Fibroblast of lung (primary cell): ENCODE measurements at regions not wholly inside any gene's neighbourhood (a gene's known extent, or its start where the extent isn't known, plus 50 kb on each side); places are given as distances from the start of the nearest gene placed in this dataset.

Source experiments
- DNase-seq, 2 donors: peaks; one replicate each; pipeline versions ENCODE4 v3.0.0 to v3.0.0-alpha.2; 2010; ENCODE audit warnings: low read depth in 2 of 2
- H2AFZ ChIP-seq: 2 replicates; pipeline ENCODE4 v1.5.1; 2012; ENCODE audit warnings: low read length, control low read depth, inconsistent platforms
- H3K27ac ChIP-seq: 2 replicates; pipeline ENCODE4 v1.5.1; 2011; ENCODE audit warnings: low read length, control low read depth; ENCODE audit not compliant: insufficient read depth
- H3K27me3 ChIP-seq: 2 replicates; pipeline ENCODE4 v1.5.1; 2011; ENCODE audit warnings: mild to moderate bottlenecking, low read length; ENCODE audit not compliant: control insufficient read depth, insufficient read depth
- H3K36me3 ChIP-seq: 2 replicates; pipeline ENCODE4 v1.5.1; 2011; ENCODE audit warnings: low read length; ENCODE audit not compliant: control insufficient read depth, insufficient read depth
- H3K4me1 ChIP-seq: 2 replicates; pipeline ENCODE4 v1.5.1; 2011; ENCODE audit warnings: low read length; ENCODE audit not compliant: control insufficient read depth, insufficient read depth; ENCODE audit errors: extremely low read depth
- H3K4me2 ChIP-seq: 2 replicates; pipeline ENCODE4 v1.5.1; 2011; ENCODE audit warnings: low read length, control low read depth; ENCODE audit not compliant: insufficient read depth; ENCODE audit errors: extremely low read depth
- H3K4me3 ChIP-seq, 4 experiments: fragments of 200-600 bp in 1 of 4; sonication (generic) in 1 of 4; replicated peaks in 1 of 4; 2 replicates each; pipeline ENCODE4 v1.5.1; 2011 to 2016; ENCODE audit warnings: low read length in 4 of 4, low read depth in 3 of 4, mild to moderate bottlenecking in 3 of 4, control low read depth in 2 of 4, inconsistent platforms in 1 of 4, mixed read lengths in 1 of 4; ENCODE audit not compliant: insufficient read depth in 1 of 4; ENCODE audit errors: control extremely low read depth in 1 of 4
- H3K79me2 ChIP-seq: 2 replicates; pipeline ENCODE4 v1.5.1; 2012; ENCODE audit warnings: mild to moderate bottlenecking, low read length, inconsistent platforms; ENCODE audit not compliant: control insufficient read depth, insufficient read depth
- H3K9ac ChIP-seq: 2 replicates; pipeline ENCODE4 v1.5.1; 2011; ENCODE audit warnings: mild to moderate bottlenecking, low read length, control low read depth; ENCODE audit not compliant: insufficient read depth
- H3K9me3 ChIP-seq: 2 replicates; pipeline ENCODE4 v1.5.1; 2012; ENCODE audit warnings: low read depth, low read length; ENCODE audit not compliant: control insufficient read depth, insufficient read depth
- H4K20me1 ChIP-seq: 2 replicates; pipeline ENCODE4 v1.5.1; 2011; ENCODE audit warnings: low read length; ENCODE audit not compliant: control insufficient read depth, insufficient read depth; ENCODE audit errors: extremely low read depth
- EZH2 ChIP-seq: IDR thresholded peaks from 2 replicates; pipeline ENCODE4 v1.5.1; 2012; ENCODE audit warnings: low read length, control low read depth, mild to moderate bottlenecking; ENCODE audit errors: missing control alignments
- TF ChIP-seq, protein P1 (sequence below), 2 donors: IDR thresholded peaks in 1 of 2; conservative IDR thresholded peaks in 1 of 2; 1 replicate in 1 of 2; 2 replicates in 1 of 2; pipeline ENCODE4 v1.5.1; 2011 to 2012; ENCODE audit warnings: low read length in 2 of 2, control low read depth in 1 of 2, inconsistent platforms in 1 of 2, low read depth in 1 of 2, mild to moderate bottlenecking in 1 of 2

- H3K4me2 ChIP-seq = no peak overlapping the region
- H3K9me3 ChIP-seq = no peaks in the 10 kb centered on the region
- H3K36me3 ChIP-seq = no peaks in the 10 kb centered on the region
- no peak overlapping the region for H3K27ac ChIP-seq
- no peak for DNase-seq
- no peaks in the 10 kb centered on the region for H3K27me3 ChIP-seq
- TF ChIP-seq, protein P1, sequence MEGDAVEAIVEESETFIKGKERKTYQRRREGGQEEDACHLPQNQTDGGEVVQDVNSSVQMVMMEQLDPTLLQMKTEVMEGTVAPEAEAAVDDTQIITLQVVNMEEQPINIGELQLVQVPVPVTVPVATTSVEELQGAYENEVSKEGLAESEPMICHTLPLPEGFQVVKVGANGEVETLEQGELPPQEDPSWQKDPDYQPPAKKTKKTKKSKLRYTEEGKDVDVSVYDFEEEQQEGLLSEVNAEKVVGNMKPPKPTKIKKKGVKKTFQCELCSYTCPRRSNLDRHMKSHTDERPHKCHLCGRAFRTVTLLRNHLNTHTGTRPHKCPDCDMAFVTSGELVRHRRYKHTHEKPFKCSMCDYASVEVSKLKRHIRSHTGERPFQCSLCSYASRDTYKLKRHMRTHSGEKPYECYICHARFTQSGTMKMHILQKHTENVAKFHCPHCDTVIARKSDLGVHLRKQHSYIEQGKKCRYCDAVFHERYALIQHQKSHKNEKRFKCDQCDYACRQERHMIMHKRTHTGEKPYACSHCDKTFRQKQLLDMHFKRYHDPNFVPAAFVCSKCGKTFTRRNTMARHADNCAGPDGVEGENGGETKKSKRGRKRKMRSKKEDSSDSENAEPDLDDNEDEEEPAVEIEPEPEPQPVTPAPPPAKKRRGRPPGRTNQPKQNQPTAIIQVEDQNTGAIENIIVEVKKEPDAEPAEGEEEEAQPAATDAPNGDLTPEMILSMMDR (conservative IDR thresholded peaks at IDR 0.05 in 1 of 2, IDR thresholded peaks at IDR 0.05 in 1 of 2; ENCODE audit: low read depth in 1 of 2, low read length in 2 of 2) = no peak
- no peak for TF ChIP-seq EZH2
- no peaks in the 10 kb centered on the region for H3K79me2 ChIP-seq
- no peaks in the 10 kb centered on the region for H4K20me1 ChIP-seq
- H3K4me1 ChIP-seq = no peaks in the 10 kb centered on the region
- H3K9ac ChIP-seq = no peak overlapping the region
- H3K4me3 ChIP-seq = no peak overlapping the region
- H2AFZ ChIP-seq = no peak overlapping the region
These were observed 60.9 kb upstream of the ADGRA1 start for GRCh38 chr10:133026726-133027395.

DNA sequence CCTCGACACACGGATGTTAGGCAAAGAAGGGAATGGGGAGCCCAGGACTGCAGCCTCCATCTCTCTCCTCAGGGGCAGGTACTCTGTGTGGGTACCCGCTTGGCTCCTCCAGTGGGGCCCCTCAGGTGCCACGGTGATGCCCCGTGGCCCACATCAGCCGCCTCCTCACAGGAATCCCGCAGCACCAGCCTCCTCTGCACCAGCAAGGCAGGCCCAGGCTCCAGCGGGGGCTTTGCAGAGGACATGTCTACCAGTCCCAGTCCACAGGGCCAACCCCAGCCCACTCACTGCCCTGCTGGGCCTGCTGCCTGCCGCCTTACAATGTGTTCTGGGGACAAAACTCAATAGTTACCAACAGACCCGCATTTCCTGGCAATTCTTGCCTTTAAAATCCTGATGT is 61.6 kb upstream of the ADGRA1 start:
- Histone ChIP-seq H3K36me3 (no peaks in the 10 kb centered on the region), H2AFZ (no peak overlapping the region), H3K9me3 (no peaks in the 10 kb centered on the region), H3K27ac (no peak overlapping the region), H3K9ac (no peak overlapping the region), H3K4me2 (no peak overlapping the region), H3K4me3 (no peak overlapping the region), H3K79me2 (no peaks in the 10 kb centered on the region), H3K27me3 (no peaks in the 10 kb centered on the region), H4K20me1 (no peaks in the 10 kb centered on the region), H3K4me1 (no peaks in the 10 kb centered on the region)
- TF ChIP-seq, protein P1 (conservative IDR thresholded peaks at IDR 0.05 in 1 of 2, IDR thresholded peaks at IDR 0.05 in 1 of 2; ENCODE audit: low read depth in 1 of 2, low read length in 2 of 2) = no peak
- TF ChIP-seq EZH2 = no peak
- no peak for DNase-seq

DNA sequence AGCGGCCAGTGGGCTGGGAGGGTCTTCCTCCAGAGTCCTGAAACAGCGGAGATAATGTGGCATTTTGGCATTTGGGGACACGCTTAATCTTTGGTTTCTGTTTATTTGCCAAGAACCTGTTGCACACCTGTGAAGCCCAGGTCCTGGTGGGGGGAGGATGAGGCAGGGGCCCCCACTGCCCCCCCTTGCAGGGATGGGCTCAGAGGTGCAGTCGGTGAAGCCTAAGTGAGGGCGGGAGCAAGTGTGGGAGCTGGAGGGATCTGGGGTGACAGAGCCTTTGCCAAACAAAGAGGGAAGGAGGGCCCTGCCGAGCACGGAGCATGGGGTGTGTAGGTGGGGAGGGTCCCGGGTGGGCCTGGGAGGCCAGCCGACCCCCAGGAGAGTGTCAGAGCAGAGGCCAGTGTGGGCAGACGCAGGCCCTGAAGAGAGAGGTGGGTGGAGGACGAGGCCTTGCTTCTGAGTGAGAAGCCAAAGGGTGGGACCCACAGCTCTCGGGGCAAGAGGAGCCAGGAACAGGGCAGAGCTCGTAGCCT is 62.1 kb upstream of the ADGRA1 start:
- Histone ChIP-seq H3K9me3 (no peaks in the 10 kb centered on the region), H2AFZ (no peak overlapping the region), H3K27ac (no peak overlapping the region), H4K20me1 (no peaks in the 10 kb centered on the region), H3K4me3 (no peak overlapping the region), H3K27me3 (no peaks in the 10 kb centered on the region), H3K4me2 (no peak overlapping the region), H3K36me3 (no peaks in the 10 kb centered on the region), H3K4me1 (no peaks in the 10 kb centered on the region), H3K79me2 (no peaks in the 10 kb centered on the region), H3K9ac (no peak overlapping the region)
- DNase-seq = no peak
- TF ChIP-seq EZH2 = no peak
- TF ChIP-seq, protein P1 (conservative IDR thresholded peaks at IDR 0.05 in 1 of 2, IDR thresholded peaks at IDR 0.05 in 1 of 2; ENCODE audit: low read depth in 1 of 2, low read length in 2 of 2) = no peak
